ENCODE measurements at regions not wholly inside any gene's neighbourhood (a gene's known extent, or its start where the extent isn't known, plus 50 kb on each side); places are given as distances from the start of the nearest gene placed in this dataset.

DNA sequence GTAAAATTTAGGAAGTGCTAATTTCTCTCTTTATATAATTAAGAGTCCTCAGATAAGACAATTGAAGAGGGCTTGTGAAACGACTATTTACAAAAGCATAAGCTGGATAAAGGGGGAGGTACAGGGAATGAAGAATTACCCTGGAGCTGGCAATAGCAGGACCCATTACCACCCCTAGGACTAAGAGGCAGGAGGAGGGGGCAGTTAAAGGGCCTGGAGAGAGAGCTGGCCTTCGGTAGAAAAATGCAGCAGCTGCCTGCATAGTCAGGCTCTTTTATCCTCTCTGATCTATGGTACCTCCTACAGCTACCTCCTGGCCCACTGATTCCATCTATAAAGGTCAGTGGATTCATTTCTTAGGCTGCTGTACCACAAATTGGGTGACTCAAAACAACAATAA lies 57.7 kb upstream of the TRPC3 start:
- TF ChIP-seq, protein P1, sequence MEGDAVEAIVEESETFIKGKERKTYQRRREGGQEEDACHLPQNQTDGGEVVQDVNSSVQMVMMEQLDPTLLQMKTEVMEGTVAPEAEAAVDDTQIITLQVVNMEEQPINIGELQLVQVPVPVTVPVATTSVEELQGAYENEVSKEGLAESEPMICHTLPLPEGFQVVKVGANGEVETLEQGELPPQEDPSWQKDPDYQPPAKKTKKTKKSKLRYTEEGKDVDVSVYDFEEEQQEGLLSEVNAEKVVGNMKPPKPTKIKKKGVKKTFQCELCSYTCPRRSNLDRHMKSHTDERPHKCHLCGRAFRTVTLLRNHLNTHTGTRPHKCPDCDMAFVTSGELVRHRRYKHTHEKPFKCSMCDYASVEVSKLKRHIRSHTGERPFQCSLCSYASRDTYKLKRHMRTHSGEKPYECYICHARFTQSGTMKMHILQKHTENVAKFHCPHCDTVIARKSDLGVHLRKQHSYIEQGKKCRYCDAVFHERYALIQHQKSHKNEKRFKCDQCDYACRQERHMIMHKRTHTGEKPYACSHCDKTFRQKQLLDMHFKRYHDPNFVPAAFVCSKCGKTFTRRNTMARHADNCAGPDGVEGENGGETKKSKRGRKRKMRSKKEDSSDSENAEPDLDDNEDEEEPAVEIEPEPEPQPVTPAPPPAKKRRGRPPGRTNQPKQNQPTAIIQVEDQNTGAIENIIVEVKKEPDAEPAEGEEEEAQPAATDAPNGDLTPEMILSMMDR (IDR thresholded peaks at IDR 0.05): no peak
- TF ChIP-seq POLR2A (IDR thresholded peaks at IDR 0.05; ENCODE audit: low read depth): no peak
- TF ChIP-seq POLR2AphosphoS5 (IDR thresholded peaks at IDR 0.05): no peak

All from esophagus muscularis mucosa (tissue), 3 donors.